ENCODE measurements at regions not wholly inside any gene's neighbourhood (a gene's known extent, or its start where the extent isn't known, plus 50 kb on each side); places are given as distances from the start of the nearest gene placed in this dataset.
A peak's percentile ranks its signal among the peaks of the same experiment; 100 is the strongest.
"Not testable (repeated sequence)": the region's sequence is repeated elsewhere in the genome, so short reads cannot be mapped to it uniquely, and the experiment has no call there.

DNA sequence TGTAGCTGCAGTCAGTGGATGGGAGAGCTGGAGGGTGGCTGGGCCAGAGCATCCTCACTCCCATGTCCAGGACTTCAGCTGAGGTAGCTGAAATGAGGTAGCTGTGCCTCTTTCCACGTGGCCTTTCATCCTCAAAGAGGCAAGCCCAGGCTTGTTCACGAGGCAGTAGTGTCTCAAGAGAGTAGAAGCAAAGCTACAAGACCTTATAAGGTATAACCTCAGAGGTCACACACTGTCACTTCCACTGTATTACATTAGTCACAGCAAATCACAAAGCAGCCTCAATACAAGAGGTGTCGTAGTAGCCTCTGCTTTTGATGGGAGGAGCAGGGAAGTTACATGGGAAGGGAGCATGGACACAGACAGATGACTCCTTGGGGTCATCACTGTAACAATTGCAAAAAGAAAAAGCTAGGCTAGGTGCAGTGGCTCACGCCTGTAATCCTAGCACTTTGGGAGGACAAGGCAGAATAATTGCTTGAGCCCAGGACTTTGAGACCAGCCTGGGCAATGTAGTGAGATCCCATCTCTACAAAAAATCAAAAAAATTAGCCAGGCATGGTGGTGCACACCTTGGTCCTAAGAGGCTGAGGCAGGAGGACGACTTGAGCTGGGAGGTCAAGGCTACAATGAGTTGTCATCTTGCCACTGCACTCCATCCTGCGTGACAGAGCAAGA is 97.5 kb downstream of the SKIDA1 start:
- Histone ChIP-seq H3K9ac (ENCODE audit: low read depth, low read length) (no peak overlapping the region), H3K27ac (ENCODE audit: low read length) (no peak overlapping the region), H3K27me3 (ENCODE audit: insufficient read depth, low read length) (no peaks in the 10 kb centered on the region), H3K36me3 (ENCODE audit: insufficient read depth, low read depth, low read length) (no peaks in the 10 kb centered on the region), H3K4me1 (ENCODE audit: insufficient read depth, low read length) (no peaks in the 10 kb centered on the region), H3K4me3 (ENCODE audit: low read length) (no peak overlapping the region), H3K9me3 (ENCODE audit: insufficient read depth, low read depth, low read length) (peaks cover 12% of the 10 kb centered on the region)

DNA sequence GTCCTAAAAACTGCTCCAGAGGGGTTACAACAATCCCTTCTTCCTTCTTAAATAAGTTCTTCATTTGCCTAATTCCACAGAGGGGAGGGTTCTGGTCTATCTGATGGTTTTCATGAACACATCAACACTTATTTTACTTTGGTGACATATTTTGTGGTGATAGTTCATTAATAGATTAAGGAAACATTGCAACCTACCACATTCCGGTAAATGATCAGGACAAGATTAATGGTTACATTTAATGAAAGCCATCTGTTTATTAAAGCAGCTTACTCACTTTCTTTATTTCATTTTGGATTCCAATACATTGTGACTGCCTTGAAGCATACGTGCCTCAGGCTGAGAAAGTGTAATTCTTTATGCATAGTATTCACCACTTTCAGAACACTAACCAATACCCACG is 101.0 kb downstream of the SKIDA1 start:
- no peaks in the 10 kb centered on the region for H3K27me3 ChIP-seq (ENCODE audit: insufficient read depth, low read length)
- H3K9me3 ChIP-seq (ENCODE audit: insufficient read depth, low read depth, low read length), result peaks cover 12% of the 10 kb centered on the region
- H3K9ac ChIP-seq (ENCODE audit: low read depth, low read length), result no peak overlapping the region
- no peak overlapping the region for H3K4me3 ChIP-seq (ENCODE audit: low read length)
- H3K27ac ChIP-seq (ENCODE audit: low read length), result no peak overlapping the region
- H3K36me3 ChIP-seq (ENCODE audit: insufficient read depth, low read depth, low read length), result no peaks in the 10 kb centered on the region
- no peaks in the 10 kb centered on the region for H3K4me1 ChIP-seq (ENCODE audit: insufficient read depth, low read length)

DNA sequence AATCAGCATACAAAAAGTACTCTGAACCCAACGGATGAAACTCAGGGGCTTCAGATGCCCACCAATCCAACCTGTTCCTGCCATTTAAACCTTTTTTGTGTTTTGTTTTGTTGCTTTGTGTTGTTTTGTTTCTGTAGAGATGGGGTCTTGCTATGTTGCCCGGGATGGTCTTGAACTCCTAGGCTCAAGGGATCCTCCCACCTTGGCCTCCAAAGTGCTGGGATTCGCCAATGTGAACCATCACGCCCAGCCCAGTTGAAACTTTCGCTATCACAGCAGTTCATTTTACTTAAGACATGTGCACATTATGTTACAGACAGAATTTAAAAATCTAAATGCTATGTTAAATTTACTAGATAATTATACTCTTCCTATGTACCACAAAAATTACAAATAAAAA is 101.6 kb downstream of the SKIDA1 start:
- Histone ChIP-seq H3K9me3 (ENCODE audit: insufficient read depth, low read depth, low read length) (peaks cover 12% of the 10 kb centered on the region), H3K27me3 (ENCODE audit: insufficient read depth, low read length) (no peaks in the 10 kb centered on the region), H3K4me1 (ENCODE audit: insufficient read depth, low read length) (no peaks in the 10 kb centered on the region), H3K9ac (ENCODE audit: low read depth, low read length) (no peak overlapping the region), H3K36me3 (ENCODE audit: insufficient read depth, low read depth, low read length) (no peaks in the 10 kb centered on the region), H3K27ac (ENCODE audit: low read length) (no peak overlapping the region), H3K4me3 (ENCODE audit: low read length) (no peak overlapping the region)

DNA sequence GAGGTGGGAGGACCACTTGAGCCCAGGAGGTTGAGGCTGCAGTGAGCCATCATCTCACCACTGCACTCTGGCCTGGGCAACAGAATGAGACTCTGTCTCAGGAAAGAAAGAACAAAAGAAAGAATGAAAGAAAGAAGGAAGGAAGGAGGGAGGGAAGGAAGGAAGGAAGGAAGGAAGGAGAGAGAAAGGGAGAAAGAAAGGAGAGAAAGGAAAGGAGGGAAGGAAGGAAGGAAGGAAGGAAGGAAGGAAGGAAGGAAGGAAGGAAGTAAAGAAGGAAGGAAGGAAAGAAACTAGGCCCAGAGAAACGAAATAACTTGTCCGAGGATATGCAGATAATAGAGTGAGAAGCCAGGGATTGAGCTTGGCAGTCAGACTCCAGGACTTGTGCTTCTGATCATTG is 102.1 kb downstream of the SKIDA1 start:
- H3K9ac ChIP-seq (ENCODE audit: low read depth, low read length), result no peak overlapping the region
- H3K27me3 ChIP-seq (ENCODE audit: insufficient read depth, low read length), result no peaks in the 10 kb centered on the region
- H3K27ac ChIP-seq (ENCODE audit: low read length), result no peak overlapping the region
- no peak overlapping the region for H3K4me3 ChIP-seq (ENCODE audit: low read length)
- peaks cover 12% of the 10 kb centered on the region for H3K9me3 ChIP-seq (ENCODE audit: insufficient read depth, low read depth, low read length)
- peaks cover under 1% of the 10 kb centered on the region; the same call in 1 of the 2 replicates for H3K4me1 ChIP-seq (ENCODE audit: insufficient read depth, low read length)
- no peaks in the 10 kb centered on the region for H3K36me3 ChIP-seq (ENCODE audit: insufficient read depth, low read depth, low read length)

DNA sequence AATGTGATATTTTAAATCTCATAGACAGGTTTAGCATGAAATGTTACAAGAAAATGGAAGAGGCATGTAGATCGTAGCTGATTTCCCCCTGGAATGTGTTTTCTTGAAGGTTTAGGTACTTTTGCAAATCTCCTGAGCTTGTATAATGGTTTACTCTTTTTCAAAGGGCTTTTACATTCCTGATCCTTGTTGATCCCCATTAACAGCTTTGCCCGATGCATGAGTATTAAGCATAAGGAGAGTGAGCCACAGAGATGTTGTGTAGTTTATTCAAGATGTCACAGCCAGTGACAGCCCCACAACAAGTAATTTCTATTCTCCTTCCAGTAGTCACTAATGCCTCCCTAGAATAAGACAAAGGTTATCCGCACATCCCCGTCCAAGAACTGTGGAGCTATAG is 103.7 kb downstream of the SKIDA1 start:
- H3K4me3 ChIP-seq (ENCODE audit: low read length), result no peak overlapping the region
- H3K27me3 ChIP-seq (ENCODE audit: insufficient read depth, low read length), result no peaks in the 10 kb centered on the region
- no peak overlapping the region for H3K27ac ChIP-seq (ENCODE audit: low read length)
- peaks cover under 1% of the 10 kb centered on the region; the same call in 1 of the 2 replicates for H3K9me3 ChIP-seq (ENCODE audit: insufficient read depth, low read depth, low read length)
- H3K36me3 ChIP-seq (ENCODE audit: insufficient read depth, low read depth, low read length), result no peaks in the 10 kb centered on the region
- peaks cover 8% of the 10 kb centered on the region; the same call in 1 of the 2 replicates for H3K4me1 ChIP-seq (ENCODE audit: insufficient read depth, low read length)
- no peak overlapping the region for H3K9ac ChIP-seq (ENCODE audit: low read depth, low read length)

DNA sequence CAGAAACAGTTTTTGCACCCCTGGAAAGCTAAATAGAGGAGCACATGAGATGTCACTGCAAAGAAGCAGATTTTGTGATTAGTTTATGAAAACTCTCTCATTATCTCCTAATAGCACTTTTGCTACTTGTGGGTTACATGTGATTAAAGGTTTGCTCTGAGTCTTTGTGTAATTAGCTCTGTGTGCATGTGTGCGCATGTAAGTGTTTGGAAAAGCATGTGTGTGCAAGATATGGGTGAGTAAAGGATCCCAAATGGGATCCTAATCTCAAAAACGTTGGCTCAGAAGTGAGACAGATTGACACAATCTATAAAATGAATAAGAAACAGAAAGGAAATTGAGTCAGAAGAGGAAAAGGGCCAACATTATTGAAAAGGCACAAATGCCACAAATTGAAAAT is 104.5 kb downstream of the SKIDA1 start:
- H3K4me3 ChIP-seq (ENCODE audit: low read length), result no peak overlapping the region
- peaks cover 8% of the 10 kb centered on the region; the same call in 1 of the 2 replicates for H3K4me1 ChIP-seq (ENCODE audit: insufficient read depth, low read length)
- no peaks in the 10 kb centered on the region for H3K27me3 ChIP-seq (ENCODE audit: insufficient read depth, low read length)
- H3K9ac ChIP-seq (ENCODE audit: low read depth, low read length), result no peak overlapping the region
- no peak overlapping the region for H3K27ac ChIP-seq (ENCODE audit: low read length)
- no peaks in the 10 kb centered on the region for H3K9me3 ChIP-seq (ENCODE audit: insufficient read depth, low read depth, low read length)
- H3K36me3 ChIP-seq (ENCODE audit: insufficient read depth, low read depth, low read length), result no peaks in the 10 kb centered on the region

DNA sequence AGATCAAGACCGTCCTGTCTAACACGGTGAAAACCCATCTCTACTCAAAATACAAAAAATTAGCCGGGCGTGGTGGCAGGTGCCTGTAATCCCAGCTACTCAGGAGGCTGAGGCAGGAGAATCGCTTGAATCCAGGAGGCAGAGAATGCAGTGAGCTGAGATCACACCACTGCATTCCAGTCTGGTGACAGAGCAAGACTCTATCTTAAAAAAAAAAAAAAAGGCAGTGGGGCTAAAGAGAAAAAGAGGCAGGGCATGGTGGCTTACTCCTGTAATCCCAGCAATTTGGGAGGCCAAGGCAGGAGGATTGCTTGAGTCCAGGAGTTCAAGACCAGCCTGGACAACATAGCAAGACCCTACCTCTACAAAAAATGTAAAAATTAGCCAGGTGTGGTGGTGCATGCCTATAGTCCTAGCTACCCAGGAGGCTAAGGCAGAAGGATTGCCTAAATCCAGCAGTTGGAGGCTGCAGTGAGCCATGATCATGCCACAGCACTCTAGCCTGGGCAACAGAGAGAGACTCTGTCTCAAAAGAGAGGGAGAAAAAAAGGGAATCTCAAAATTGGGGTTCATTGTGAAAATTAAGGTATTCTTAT is 106.4 kb downstream of the SKIDA1 start:
- H3K4me1 ChIP-seq (ENCODE audit: insufficient read depth, low read length); H3K27me3 ChIP-seq (ENCODE audit: insufficient read depth, low read length); H3K36me3 ChIP-seq (ENCODE audit: insufficient read depth, low read depth, low read length); H3K4me3 ChIP-seq (ENCODE audit: low read length); H3K27ac ChIP-seq (ENCODE audit: low read length); H3K9me3 ChIP-seq (ENCODE audit: insufficient read depth, low read depth, low read length); H3K9ac ChIP-seq (ENCODE audit: low read depth, low read length): not testable (repeated sequence)

DNA sequence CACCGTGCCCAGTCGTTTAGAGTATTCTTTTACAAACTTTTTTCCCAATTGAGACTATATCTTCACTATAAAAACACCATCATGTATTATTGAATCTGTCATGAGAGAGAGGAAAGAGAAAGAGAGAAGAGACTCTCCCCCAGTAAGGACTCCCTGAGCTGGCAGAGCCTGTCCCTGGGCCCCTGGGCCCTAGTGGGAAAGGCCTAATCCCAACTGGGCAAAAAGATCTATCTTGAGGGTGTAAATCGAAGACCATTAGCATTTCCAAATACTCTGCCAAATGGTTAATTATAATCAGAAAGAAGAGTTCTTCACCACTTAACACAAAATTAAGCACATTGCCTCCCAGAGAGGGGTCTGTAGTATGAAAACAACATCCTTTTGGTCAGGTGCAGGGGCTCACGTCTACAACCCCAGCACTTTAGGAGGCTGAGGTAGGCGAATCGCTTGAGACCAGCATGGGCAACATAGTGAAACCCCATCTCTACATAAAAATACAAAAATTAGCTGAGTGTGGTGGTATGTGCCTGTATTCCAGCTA is 108.2 kb downstream of the SKIDA1 start:
- Histone ChIP-seq H3K9me3 (ENCODE audit: insufficient read depth, low read depth, low read length) (no peaks in the 10 kb centered on the region), H3K36me3 (ENCODE audit: insufficient read depth, low read depth, low read length) (no peaks in the 10 kb centered on the region), H3K9ac (ENCODE audit: low read depth, low read length) (no peak overlapping the region; the same call in 1 of the 2 replicates), H3K4me1 (ENCODE audit: insufficient read depth, low read length) (peaks cover 8% of the 10 kb centered on the region; the same call in 1 of the 2 replicates), H3K4me3 (ENCODE audit: low read length) (no peak overlapping the region), H3K27me3 (ENCODE audit: insufficient read depth, low read length) (no peaks in the 10 kb centered on the region), H3K27ac (ENCODE audit: low read length) (peak overlapping the region; percentile 4)

DNA sequence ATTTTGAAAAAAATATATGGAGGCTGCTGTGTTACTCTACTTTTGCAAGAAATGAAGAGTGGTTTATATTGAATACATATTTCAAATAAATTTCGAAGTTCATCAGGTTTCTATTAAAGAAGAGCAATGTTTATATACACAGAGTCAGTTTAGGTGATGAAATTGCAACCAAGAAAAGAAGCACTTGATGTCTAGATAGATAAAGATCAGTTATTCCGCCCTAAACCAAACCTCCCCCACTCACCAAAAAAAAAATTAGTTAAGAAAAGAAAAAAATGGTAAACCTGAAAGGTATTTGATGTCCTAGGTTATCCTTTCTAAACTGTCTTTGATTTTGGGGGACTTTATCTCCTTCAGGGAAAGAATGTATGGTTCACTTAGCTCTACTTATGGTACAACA is 111.8 kb downstream of the SKIDA1 start:
- Histone ChIP-seq H3K27me3 (ENCODE audit: insufficient read depth, low read length) (no peaks in the 10 kb centered on the region), H3K27ac (ENCODE audit: low read length) (no peak overlapping the region)

DNA sequence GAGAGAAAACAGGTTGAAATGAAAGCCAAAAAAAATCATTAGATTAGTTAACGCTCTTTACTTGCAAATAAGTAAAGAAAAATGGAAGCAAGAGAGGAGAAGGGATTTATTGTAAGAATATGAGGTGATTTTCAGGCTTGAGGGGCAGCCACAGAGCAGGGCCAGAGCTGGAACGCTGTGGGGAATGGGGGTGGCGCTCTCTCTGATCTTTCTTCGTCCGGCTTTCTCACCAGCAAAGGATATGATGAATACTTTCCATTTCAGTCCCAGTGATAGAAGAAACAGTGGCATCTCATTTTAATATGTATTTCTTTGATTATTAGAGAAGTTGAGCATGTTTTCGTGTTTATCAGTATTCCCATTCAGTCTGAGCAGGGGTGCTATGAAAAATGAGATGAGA is 112.2 kb downstream of the SKIDA1 start:
- H3K4me1 ChIP-seq (ENCODE audit: insufficient read depth, low read length), result peaks cover 7% of the 10 kb centered on the region; the same call in 1 of the 2 replicates
- H3K36me3 ChIP-seq (ENCODE audit: insufficient read depth, low read depth, low read length), result no peaks in the 10 kb centered on the region
- H3K9me3 ChIP-seq (ENCODE audit: insufficient read depth, low read depth, low read length), result no peaks in the 10 kb centered on the region
- no peak overlapping the region for H3K27ac ChIP-seq (ENCODE audit: low read length)
- no peaks in the 10 kb centered on the region for H3K27me3 ChIP-seq (ENCODE audit: insufficient read depth, low read length)
- no peak overlapping the region for H3K4me3 ChIP-seq (ENCODE audit: low read length)
- H3K9ac ChIP-seq (ENCODE audit: low read depth, low read length), result no peak overlapping the region

More for the DNA sequence above, 111.8 kb downstream of the SKIDA1 start:
- peaks cover 8% of the 10 kb centered on the region; the same call in 1 of the 2 replicates for H3K4me1 ChIP-seq (ENCODE audit: insufficient read depth, low read length)
- no peak overlapping the region for H3K4me3 ChIP-seq (ENCODE audit: low read length)
- no peaks in the 10 kb centered on the region for H3K9me3 ChIP-seq (ENCODE audit: insufficient read depth, low read depth, low read length)
- H3K36me3 ChIP-seq (ENCODE audit: insufficient read depth, low read depth, low read length), result no peaks in the 10 kb centered on the region
- H3K9ac ChIP-seq (ENCODE audit: low read depth, low read length), result no peak overlapping the region

DNA sequence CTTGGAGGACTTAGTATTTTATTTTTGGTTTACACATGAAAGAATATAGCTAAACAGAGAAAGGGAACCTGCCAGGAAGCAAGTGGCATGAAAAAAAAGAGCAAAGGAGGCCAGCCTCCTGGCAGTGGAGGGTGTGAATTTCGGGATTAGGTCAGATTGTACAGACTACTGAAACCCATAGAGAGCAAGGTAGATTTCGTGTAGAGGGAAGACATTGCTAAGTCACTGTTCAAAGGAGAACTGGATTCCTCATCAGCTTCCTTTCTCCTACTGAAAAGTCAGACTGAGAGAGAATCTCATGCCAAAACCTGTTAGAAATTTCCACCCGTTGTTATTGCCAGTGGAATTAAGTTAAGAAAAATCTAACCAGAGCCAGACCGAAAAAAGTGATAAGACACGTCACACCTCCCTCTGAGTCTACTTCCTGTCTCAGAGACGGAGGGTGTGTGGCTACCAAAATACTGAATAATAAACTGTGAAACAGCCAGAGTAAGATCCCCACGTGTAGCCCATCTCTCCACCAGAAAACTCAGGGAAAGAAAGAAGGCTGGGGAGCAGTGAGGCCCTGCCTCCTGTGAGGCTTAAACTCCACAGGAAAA is 118.8 kb downstream of the SKIDA1 start:
- H3K4me1 ChIP-seq (ENCODE audit: insufficient read depth, low read length), result peaks cover 18% of the 10 kb centered on the region
- no peak overlapping the region for H3K27ac ChIP-seq (ENCODE audit: low read length)
- H3K4me3 ChIP-seq (ENCODE audit: low read length), result no peak overlapping the region
- no peak overlapping the region for H3K9ac ChIP-seq (ENCODE audit: low read depth, low read length)
- no peaks in the 10 kb centered on the region for H3K27me3 ChIP-seq (ENCODE audit: insufficient read depth, low read length)
- no peaks in the 10 kb centered on the region for H3K9me3 ChIP-seq (ENCODE audit: insufficient read depth, low read depth, low read length)
- H3K36me3 ChIP-seq (ENCODE audit: insufficient read depth, low read depth, low read length), result no peaks in the 10 kb centered on the region

DNA sequence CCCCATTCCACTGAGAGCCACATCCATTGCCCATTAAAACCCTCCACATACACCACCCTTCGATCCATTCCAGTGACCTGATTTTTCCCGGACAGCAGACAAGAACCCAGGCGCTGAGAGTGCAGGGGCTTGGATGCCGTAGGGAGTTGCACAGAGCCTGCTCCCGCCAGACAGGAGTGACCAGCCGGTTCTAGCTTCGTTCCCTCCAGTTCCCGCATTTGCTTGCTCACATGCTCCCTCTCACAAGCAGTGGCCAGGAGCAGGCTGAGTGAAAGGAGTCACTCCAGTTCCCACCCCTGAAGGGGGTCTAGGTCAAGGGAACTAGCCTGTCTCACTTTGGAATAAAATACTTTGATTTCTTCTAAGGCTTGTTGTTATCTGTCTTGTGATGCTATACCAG is 119.5 kb downstream of the SKIDA1 start:
- no peaks in the 10 kb centered on the region for H3K27me3 ChIP-seq (ENCODE audit: insufficient read depth, low read length)
- H3K4me3 ChIP-seq (ENCODE audit: low read length), result no peak overlapping the region
- no peak overlapping the region for H3K27ac ChIP-seq (ENCODE audit: low read length)
- H3K9ac ChIP-seq (ENCODE audit: low read depth, low read length), result no peak overlapping the region
- H3K36me3 ChIP-seq (ENCODE audit: insufficient read depth, low read depth, low read length), result no peaks in the 10 kb centered on the region
- H3K9me3 ChIP-seq (ENCODE audit: insufficient read depth, low read depth, low read length), result no peaks in the 10 kb centered on the region
- peaks cover 18% of the 10 kb centered on the region for H3K4me1 ChIP-seq (ENCODE audit: insufficient read depth, low read length)

Measured in iPS-20b (cell line).